HL-60 (cell line): ENCODE measurements at regions not wholly inside any gene's neighbourhood (a gene's known extent, or its start where the extent isn't known, plus 50 kb on each side); places are given as distances from the start of the nearest gene placed in this dataset.

Experiments used
- DNase-seq, 2 experiments: peaks; one replicate each; pipeline ENCODE4 v3.0.0-alpha.2; 2010 to 2020; ENCODE audit warnings: low read depth in 1 of 2, low spot score in 1 of 2
- H3K27ac ChIP-seq: fragments of 250-450 bp; sonication (Bioruptor Pico); replicated peaks from 2 replicates; pipeline ENCODE4 v1.5.1; 2020; ENCODE audit warnings: mild to moderate bottlenecking, moderate library complexity
- H3K27me3 ChIP-seq: fragments of 250-450 bp; sonication (Bioruptor Pico); 2 replicates; pipeline ENCODE4 v1.5.1; 2021; ENCODE audit warnings: mild to moderate bottlenecking, moderate library complexity; ENCODE audit not compliant: insufficient read depth, poor library complexity, severe bottlenecking
- H3K4me3 ChIP-seq: replicated peaks from 2 replicates; pipeline ENCODE4 v1.5.1; 2011; ENCODE audit warnings: mild to moderate bottlenecking, control low read depth, low read length; ENCODE audit not compliant: insufficient read depth
- CTCF ChIP-seq: IDR thresholded peaks from one replicate; pipeline ENCODE4 v1.5.1; 2011; ENCODE audit warnings: low read length, control low read depth, inconsistent platforms; ENCODE audit not compliant: insufficient read depth
- GABPA ChIP-seq: IDR thresholded peaks from 2 replicates; pipeline ENCODE4 v1.6.1; 2012; ENCODE audit warnings: low read depth
- POLR2AphosphoS5 ChIP-seq: IDR thresholded peaks from 2 replicates; pipeline ENCODE4 v1.6.1; 2012; ENCODE audit warnings: low read depth
- SPI1 ChIP-seq: IDR thresholded peaks from 2 replicates; pipeline ENCODE4 v1.6.1; 2012; ENCODE audit warnings: low read depth, mild to moderate bottlenecking, borderline replicate concordance
- TF ChIP-seq, protein P1 (sequence below): IDR thresholded peaks from 2 replicates; pipeline ENCODE4 v1.6.1; 2012; ENCODE audit warnings: low read depth; ENCODE audit not compliant: insufficient replicate concordance

DNA sequence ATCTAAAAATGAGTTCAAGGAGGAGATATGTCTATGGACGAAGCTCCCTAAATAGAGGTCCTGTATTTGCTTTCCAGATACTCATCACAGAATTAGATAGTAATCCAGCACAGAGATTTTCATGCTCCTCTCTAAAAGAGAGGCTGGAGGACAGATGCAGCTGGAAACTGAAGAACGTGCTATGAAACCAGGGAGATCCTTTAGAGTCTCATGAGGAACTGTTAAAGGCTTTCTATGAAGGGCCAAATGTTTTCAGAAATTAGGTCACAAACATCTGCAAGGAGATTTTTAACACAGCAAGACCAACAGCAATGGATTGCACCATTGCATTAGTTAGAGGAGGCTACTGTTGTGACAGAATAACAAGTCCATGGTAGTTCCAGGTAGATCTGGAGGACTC lies 95.6 kb upstream of the ARHGAP20 start:
- TF ChIP-seq GABPA: no peak
- TF ChIP-seq SPI1: no peak
- TF ChIP-seq, protein P1, sequence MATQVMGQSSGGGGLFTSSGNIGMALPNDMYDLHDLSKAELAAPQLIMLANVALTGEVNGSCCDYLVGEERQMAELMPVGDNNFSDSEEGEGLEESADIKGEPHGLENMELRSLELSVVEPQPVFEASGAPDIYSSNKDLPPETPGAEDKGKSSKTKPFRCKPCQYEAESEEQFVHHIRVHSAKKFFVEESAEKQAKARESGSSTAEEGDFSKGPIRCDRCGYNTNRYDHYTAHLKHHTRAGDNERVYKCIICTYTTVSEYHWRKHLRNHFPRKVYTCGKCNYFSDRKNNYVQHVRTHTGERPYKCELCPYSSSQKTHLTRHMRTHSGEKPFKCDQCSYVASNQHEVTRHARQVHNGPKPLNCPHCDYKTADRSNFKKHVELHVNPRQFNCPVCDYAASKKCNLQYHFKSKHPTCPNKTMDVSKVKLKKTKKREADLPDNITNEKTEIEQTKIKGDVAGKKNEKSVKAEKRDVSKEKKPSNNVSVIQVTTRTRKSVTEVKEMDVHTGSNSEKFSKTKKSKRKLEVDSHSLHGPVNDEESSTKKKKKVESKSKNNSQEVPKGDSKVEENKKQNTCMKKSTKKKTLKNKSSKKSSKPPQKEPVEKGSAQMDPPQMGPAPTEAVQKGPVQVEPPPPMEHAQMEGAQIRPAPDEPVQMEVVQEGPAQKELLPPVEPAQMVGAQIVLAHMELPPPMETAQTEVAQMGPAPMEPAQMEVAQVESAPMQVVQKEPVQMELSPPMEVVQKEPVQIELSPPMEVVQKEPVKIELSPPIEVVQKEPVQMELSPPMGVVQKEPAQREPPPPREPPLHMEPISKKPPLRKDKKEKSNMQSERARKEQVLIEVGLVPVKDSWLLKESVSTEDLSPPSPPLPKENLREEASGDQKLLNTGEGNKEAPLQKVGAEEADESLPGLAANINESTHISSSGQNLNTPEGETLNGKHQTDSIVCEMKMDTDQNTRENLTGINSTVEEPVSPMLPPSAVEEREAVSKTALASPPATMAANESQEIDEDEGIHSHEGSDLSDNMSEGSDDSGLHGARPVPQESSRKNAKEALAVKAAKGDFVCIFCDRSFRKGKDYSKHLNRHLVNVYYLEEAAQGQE: no peak
- TF ChIP-seq CTCF: no peak
- no peak for TF ChIP-seq POLR2AphosphoS5
- Histone ChIP-seq H3K27me3 (no peaks in the 10 kb centered on the region), H3K4me3 (no peak overlapping the region), H3K27ac (no peak overlapping the region)
- DNase-seq: no peak

DNA sequence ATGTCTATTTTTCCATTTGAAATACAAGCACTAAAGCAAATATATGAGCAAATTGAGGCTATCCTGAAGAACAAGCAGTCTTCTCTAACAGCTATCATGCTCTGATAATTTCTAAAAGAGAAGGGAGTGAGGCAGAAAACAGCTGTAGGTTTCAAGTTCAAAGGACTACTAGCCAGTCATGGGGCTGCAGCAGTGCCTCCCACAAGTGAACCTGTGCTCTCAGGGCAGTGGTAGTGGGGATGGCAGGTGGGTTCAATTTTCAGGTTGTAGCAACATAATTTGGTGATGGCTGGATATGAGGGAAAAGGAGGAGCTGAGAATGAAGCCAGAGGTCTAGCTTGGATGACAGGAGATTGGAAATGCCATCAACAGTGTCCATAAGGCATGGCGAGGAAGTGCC lies 93.5 kb upstream of the ARHGAP20 start:
- no peak overlapping the region for H3K4me3 ChIP-seq
- H3K27ac ChIP-seq: no peak overlapping the region
- DNase-seq: no peak
- no peak for TF ChIP-seq SPI1
- TF ChIP-seq GABPA: no peak
- TF ChIP-seq, protein P1: no peak
- TF ChIP-seq CTCF: no peak
- TF ChIP-seq POLR2AphosphoS5: no peak
- H3K27me3 ChIP-seq: no peaks in the 10 kb centered on the region

- Histone ChIP-seq H3K27me3 (no peaks in the 10 kb centered on the region), H3K27ac (no peak overlapping the region), H3K4me3 (no peak overlapping the region)
- TF ChIP-seq GABPA (no peak), SPI1 (no peak), CTCF (no peak), POLR2AphosphoS5 (no peak)
- TF ChIP-seq, protein P1: no peak
- no peak for DNase-seq
Observed at GRCh38 chr11:110802162-110802561, 89.9 kb upstream of the ARHGAP20 start.
